HFFc6 (cell line): ENCODE measurements at regions not wholly inside any gene's neighbourhood (a gene's known extent, or its start where the extent isn't known, plus 50 kb on each side); places are given as distances from the start of the nearest gene placed in this dataset.

Experiments used
- DNase-seq: peaks from one replicate; pipeline ENCODE4 v3.0.0-alpha.2; 2018
- H3K27ac Mint-ChIP-seq: 2 replicates; pipeline ENCODE4 v1.8.0; 2020; ENCODE audit warnings: mild to moderate bottlenecking, mixed read lengths
- H3K27me3 Mint-ChIP-seq: 2 replicates; pipeline ENCODE4 v1.8.0; 2021; ENCODE audit warnings: mild to moderate bottlenecking, moderate library complexity, mixed read lengths; ENCODE audit not compliant: insufficient read depth
- H3K36me3 Mint-ChIP-seq: 2 replicates; pipeline ENCODE4 v1.8.0; 2021; ENCODE audit warnings: low read depth, mixed read lengths
- H3K4me1 Mint-ChIP-seq: 2 replicates; pipeline ENCODE4 v1.8.0; 2020; ENCODE audit warnings: low read depth, mixed read lengths
- H3K4me3 Mint-ChIP-seq: 2 replicates; pipeline ENCODE4 v1.8.0; 2020; ENCODE audit warnings: mild to moderate bottlenecking, moderate library complexity, mixed read lengths
- H3K9me3 Mint-ChIP-seq: 2 replicates; pipeline ENCODE4 v1.8.0; 2020; ENCODE audit warnings: mild to moderate bottlenecking, mixed read lengths
- CTCF ChIP-seq: fragments of 200-600 bp; sonication (generic); IDR thresholded peaks from 2 replicates; pipeline ENCODE4 v1.5.0; 2021; ENCODE audit warnings: antibody characterized with exemption, mild to moderate bottlenecking

GRCh38 chr5:135102716-135103574, 68.9 kb upstream of the PITX1 start:
- Mint-ChIP-seq H3K9me3 (no peaks in the 10 kb centered on the region; the same call in 1 of the 2 replicates), H3K36me3 (peaks cover 5% of the 10 kb centered on the region; the same call in 1 of the 2 replicates), H3K27me3 (peaks cover 5% of the 10 kb centered on the region), H3K4me3 (no peak overlapping the region), H3K4me1 (peaks cover 6% of the 10 kb centered on the region; the same call in 1 of the 2 replicates), H3K27ac (no peak overlapping the region)
- no peak for TF ChIP-seq CTCF
- DNase-seq: no peak

- Mint-ChIP-seq H3K4me3 (no peak overlapping the region), H3K4me1 (no peaks in the 10 kb centered on the region), H3K36me3 (no peaks in the 10 kb centered on the region), H3K27me3 (peaks cover 5% of the 10 kb centered on the region), H3K27ac (no peak overlapping the region), H3K9me3 (no peaks in the 10 kb centered on the region)
- TF ChIP-seq CTCF: no peak
- DNase-seq: no peak
Observed at GRCh38 chr5:135100431-135100830, 66.4 kb upstream of the PITX1 start.

GRCh38 chr5:135100011-135100410, 66.0 kb upstream of the PITX1 start:
- Mint-ChIP-seq H3K27ac (no peak overlapping the region), H3K27me3 (peaks cover 6% of the 10 kb centered on the region), H3K4me1 (no peaks in the 10 kb centered on the region), H3K9me3 (no peaks in the 10 kb centered on the region), H3K36me3 (no peaks in the 10 kb centered on the region), H3K4me3 (no peak overlapping the region)
- DNase-seq: no peak
- TF ChIP-seq CTCF: no peak

- Mint-ChIP-seq H3K9me3 (no peaks in the 10 kb centered on the region), H3K27ac (no peak overlapping the region), H3K4me3 (no peak overlapping the region), H3K36me3 (no peaks in the 10 kb centered on the region), H3K27me3 (peaks cover 10% of the 10 kb centered on the region), H3K4me1 (no peaks in the 10 kb centered on the region)
- TF ChIP-seq CTCF: no peak
- DNase-seq: no peak
Observed at GRCh38 chr5:135097390-135097789, 63.4 kb upstream of the PITX1 start.

- no peak for TF ChIP-seq CTCF
- Mint-ChIP-seq H3K4me3 (no peak overlapping the region), H3K27me3 (peaks cover 10% of the 10 kb centered on the region), H3K36me3 (no peaks in the 10 kb centered on the region), H3K9me3 (no peaks in the 10 kb centered on the region), H3K27ac (no peak overlapping the region), H3K4me1 (no peaks in the 10 kb centered on the region)
- DNase-seq: no peak
Observed at GRCh38 chr5:135095871-135096270, 61.8 kb upstream of the PITX1 start.
